ENCODE measurements at regions not wholly inside any gene's neighbourhood (a gene's known extent, or its start where the extent isn't known, plus 50 kb on each side); places are given as distances from the start of the nearest gene placed in this dataset.

DNA sequence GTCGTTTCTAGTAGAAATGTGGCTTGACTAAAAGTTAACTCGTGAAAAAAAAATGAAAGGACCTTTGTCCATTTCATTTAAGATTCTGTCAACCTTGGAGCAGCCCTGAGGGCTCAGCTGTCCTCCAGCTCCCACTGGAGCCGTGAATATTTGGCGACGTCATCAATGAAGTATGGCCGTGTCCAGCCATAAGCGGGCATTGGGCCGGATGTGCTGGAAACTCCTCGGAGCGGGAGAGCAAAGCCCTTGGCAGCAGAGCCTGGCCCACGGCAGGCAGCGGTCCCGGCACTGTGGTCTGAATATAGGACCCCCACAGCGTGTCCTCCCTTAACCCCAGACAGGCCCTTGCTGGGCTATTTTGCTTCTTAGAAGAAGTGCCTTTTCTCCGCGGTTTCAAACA lies 50.0 kb downstream of the JAKMIP3 start:
- no peaks in the 10 kb centered on the region for H3K36me3 ChIP-seq
- no peak overlapping the region for H3K4me3 ChIP-seq (ENCODE audit: low read depth, low read length)
- H3K4me1 ChIP-seq: no peaks in the 10 kb centered on the region
- no peaks in the 10 kb centered on the region for H3K9me3 ChIP-seq
- no peak for DNase-seq
- H3K27me3 ChIP-seq: no peaks in the 10 kb centered on the region
- TF ChIP-seq, protein P1, sequence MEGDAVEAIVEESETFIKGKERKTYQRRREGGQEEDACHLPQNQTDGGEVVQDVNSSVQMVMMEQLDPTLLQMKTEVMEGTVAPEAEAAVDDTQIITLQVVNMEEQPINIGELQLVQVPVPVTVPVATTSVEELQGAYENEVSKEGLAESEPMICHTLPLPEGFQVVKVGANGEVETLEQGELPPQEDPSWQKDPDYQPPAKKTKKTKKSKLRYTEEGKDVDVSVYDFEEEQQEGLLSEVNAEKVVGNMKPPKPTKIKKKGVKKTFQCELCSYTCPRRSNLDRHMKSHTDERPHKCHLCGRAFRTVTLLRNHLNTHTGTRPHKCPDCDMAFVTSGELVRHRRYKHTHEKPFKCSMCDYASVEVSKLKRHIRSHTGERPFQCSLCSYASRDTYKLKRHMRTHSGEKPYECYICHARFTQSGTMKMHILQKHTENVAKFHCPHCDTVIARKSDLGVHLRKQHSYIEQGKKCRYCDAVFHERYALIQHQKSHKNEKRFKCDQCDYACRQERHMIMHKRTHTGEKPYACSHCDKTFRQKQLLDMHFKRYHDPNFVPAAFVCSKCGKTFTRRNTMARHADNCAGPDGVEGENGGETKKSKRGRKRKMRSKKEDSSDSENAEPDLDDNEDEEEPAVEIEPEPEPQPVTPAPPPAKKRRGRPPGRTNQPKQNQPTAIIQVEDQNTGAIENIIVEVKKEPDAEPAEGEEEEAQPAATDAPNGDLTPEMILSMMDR (IDR thresholded peaks at IDR 0.05; ENCODE audit: low read depth, low read length): no peak

DNA sequence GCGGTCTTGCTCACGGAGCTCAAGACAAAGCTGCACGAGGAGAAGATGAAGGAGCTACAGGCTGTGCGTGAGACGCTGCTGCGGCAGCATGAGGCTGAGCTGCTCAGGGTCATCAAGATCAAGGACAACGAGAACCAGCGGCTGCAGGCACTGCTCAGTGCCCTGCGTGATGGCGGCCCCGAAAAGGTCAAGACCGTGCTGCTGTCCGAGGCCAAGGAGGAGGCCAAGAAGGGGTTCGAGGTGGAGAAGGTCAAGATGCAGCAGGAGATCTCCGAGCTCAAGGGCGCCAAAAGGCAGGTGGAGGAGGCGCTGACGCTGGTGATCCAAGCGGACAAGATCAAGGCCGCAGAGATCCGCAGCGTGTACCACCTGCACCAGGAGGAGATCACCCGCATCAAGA lies 51.4 kb downstream of the JAKMIP3 start:
- Histone ChIP-seq H3K4me3 (ENCODE audit: low read depth, low read length) (no peak overlapping the region), H3K4me1 (no peaks in the 10 kb centered on the region), H3K9me3 (no peaks in the 10 kb centered on the region), H3K36me3 (no peaks in the 10 kb centered on the region), H3K27me3 (no peaks in the 10 kb centered on the region)
- TF ChIP-seq, protein P1 (IDR thresholded peaks at IDR 0.05; ENCODE audit: low read depth, low read length): no peak
- DNase-seq: no peak

DNA sequence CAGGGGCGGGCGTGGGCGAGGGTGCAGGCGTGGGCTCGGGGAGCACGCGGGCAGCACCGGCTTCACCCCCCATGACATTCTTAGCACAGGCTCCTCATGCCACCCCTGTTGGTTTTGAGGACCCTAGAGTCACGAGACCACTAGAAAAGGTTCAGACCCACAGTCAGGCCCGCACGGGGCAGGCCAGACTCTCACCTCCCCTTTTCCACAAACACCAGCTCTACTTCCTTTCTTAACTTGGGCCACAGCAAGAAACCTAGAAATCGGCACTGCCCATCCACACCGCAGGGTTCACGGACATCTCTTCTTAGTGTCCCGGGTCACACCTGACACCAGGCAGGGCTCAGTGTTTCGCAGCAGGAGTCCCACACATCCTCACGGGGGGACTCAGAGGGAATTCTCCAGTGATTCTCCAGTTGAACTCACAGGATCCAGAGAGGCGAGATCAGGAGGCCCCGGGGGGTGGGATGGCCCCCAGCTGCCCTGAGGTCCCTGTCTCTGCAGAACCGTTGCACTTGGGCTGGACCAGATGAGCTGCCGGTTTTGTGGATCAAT lies 52.0 kb downstream of the JAKMIP3 start:
- DNase-seq: no peak
- Histone ChIP-seq H3K4me1 (no peaks in the 10 kb centered on the region), H3K36me3 (no peaks in the 10 kb centered on the region), H3K4me3 (ENCODE audit: low read depth, low read length) (no peak overlapping the region), H3K9me3 (no peaks in the 10 kb centered on the region), H3K27me3 (no peaks in the 10 kb centered on the region)
- TF ChIP-seq, protein P1 (IDR thresholded peaks at IDR 0.05; ENCODE audit: low read depth, low read length): no peak

DNA sequence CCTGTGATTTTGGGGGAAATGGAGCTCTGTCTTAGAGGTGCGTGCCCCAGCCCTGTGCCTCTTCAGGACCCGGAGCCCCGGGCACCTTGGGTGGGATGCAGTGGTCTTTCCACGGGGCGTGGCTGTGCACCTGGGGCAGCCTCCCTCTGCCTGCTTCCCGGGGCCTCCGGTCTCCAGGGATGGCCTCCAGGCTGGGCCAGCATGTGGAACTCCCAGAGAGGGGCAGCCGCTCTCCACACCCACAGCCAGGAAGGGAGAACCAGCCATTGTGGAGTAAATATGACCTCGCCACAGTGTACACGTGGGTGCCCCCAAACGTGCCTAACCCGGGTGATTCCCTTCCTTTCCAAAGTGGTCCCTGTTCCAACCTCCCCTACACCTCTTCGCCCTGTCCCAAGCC lies 52.6 kb downstream of the JAKMIP3 start:
- no peak overlapping the region for H3K4me3 ChIP-seq (ENCODE audit: low read depth, low read length)
- H3K4me1 ChIP-seq: no peaks in the 10 kb centered on the region
- H3K9me3 ChIP-seq: no peaks in the 10 kb centered on the region
- no peak for DNase-seq
- no peaks in the 10 kb centered on the region for H3K27me3 ChIP-seq
- H3K36me3 ChIP-seq: no peaks in the 10 kb centered on the region
- TF ChIP-seq, protein P1 (IDR thresholded peaks at IDR 0.05; ENCODE audit: low read depth, low read length): no peak

DNA sequence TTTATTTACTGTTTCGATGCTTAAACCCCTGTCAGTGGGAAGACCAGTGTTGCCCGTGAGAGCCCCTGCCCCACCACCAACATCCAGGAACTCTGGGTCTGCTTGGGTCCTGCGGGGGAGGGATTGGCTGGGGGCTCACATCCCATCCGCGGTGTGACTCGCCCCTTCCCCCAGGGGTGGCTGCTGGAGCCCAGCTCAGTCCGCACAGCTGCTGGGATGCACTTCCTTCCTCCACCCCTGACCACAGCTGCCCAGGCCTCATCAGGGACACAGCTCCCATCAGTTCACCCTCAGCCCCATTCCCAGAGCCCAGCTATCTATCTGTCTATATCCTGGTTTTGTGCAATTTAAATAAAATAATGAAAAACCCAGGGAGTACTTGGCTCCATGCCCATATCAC lies 54.5 kb downstream of the JAKMIP3 start:
- H3K27me3 ChIP-seq: no peaks in the 10 kb centered on the region
- H3K36me3 ChIP-seq: no peaks in the 10 kb centered on the region
- DNase-seq: no peak
- no peaks in the 10 kb centered on the region for H3K4me1 ChIP-seq
- TF ChIP-seq, protein P1 (IDR thresholded peaks at IDR 0.05; ENCODE audit: low read depth, low read length): no peak
- H3K4me3 ChIP-seq (ENCODE audit: low read depth, low read length): no peak overlapping the region
- H3K9me3 ChIP-seq: no peaks in the 10 kb centered on the region

DNA sequence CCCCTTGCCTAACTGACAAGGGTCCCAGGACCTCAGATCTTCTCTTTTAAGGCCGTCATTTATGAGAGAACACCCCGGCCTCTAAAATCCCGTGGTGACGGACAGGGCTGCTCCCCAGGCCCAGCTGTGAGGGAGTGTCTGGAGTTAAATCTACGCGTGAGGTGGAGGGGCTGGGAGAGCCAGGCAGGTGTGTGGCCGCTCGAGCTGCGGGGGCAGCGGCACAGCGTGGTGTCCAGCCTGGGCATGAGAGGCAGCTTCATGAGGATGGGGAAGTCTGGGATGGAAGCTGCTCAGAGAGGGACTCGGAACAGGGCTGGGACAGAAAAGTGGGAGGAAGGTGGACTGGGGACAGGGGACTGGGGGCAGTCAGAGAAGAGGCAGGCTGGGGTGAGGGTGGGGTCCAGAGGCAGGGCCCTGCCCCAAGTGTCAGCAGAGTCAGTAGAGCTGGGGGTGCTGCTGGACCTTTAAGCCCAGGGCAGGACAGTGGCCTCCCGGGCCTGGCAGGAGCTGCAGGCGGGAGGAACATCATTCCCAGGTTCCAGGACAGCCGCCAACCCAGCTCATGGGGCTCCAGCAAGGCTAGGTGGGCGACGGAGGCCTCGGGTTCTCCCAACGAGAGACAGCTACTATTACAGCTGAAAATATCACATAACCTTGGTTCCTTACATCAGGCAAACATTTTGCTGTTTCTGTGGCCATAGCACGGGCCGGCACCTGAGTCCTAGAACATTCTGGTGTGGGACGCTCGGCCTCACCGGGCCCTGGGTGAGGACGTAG lies 55.2 kb downstream of the JAKMIP3 start:
- TF ChIP-seq, protein P1 (IDR thresholded peaks at IDR 0.05; ENCODE audit: low read depth, low read length): no peak
- Histone ChIP-seq H3K36me3 (no peaks in the 10 kb centered on the region), H3K9me3 (no peaks in the 10 kb centered on the region), H3K27me3 (no peaks in the 10 kb centered on the region), H3K4me3 (ENCODE audit: low read depth, low read length) (no peak overlapping the region), H3K4me1 (no peaks in the 10 kb centered on the region)
- DNase-seq: no peak

Data from BE2C (cell line).